ENCODE measurements at regions not wholly inside any gene's neighbourhood (a gene's known extent, or its start where the extent isn't known, plus 50 kb on each side); places are given as distances from the start of the nearest gene placed in this dataset.

GRCh38 chr11:34747251-34747650 is 126.4 kb downstream of the EHF start:
- TF ChIP-seq CTCF (IDR thresholded peaks at IDR 0.05; ENCODE audit: control extremely low read depth in 1 of 3, insufficient read depth in 1 of 3, low read depth in 1 of 3, low read length in 3 of 3) (no peak), POLR2AphosphoS5 (IDR thresholded peaks at IDR 0.05; ENCODE audit: low read depth, low read length) (no peak), SP4 (IDR thresholded peaks at IDR 0.05; ENCODE audit: low read length) (no peak), POLR2A (IDR thresholded peaks at IDR 0.05; ENCODE audit: control extremely low read depth in 1 of 2, low read depth in 2 of 2, low read length in 2 of 2) (no peak), RFX5 (IDR thresholded peaks at IDR 0.05; ENCODE audit: borderline replicate concordance, low read depth, low read length) (no peak), KDM5A (IDR thresholded peaks at IDR 0.05; ENCODE audit: low read length) (no peak), EP300 (IDR thresholded peaks at IDR 0.05; ENCODE audit: borderline replicate concordance in 1 of 2, low read depth in 2 of 2, low read length in 2 of 2) (no peak), RBBP5 (IDR thresholded peaks at IDR 0.05; ENCODE audit: borderline replicate concordance, low read depth, low read length) (no peak), RXRA (IDR thresholded peaks at IDR 0.05; ENCODE audit: insufficient read depth, low read depth, low read length) (no peak), SP1 (IDR thresholded peaks at IDR 0.05; ENCODE audit: low read depth, low read length) (no peak), GABPA (IDR thresholded peaks at IDR 0.05; ENCODE audit: borderline replicate concordance, insufficient read depth, low read length) (no peak), YY1 (IDR thresholded peaks at IDR 0.05; ENCODE audit: low read depth, low read length) (no peak), MAX (IDR thresholded peaks at IDR 0.05) (no peak), EZH2 (IDR thresholded peaks at IDR 0.05; ENCODE audit: low read depth, low read length, severe bottlenecking) (no peak)

All from H1 (cell line).